Bronchial epithelial cell (primary cell): ENCODE measurements at regions not wholly inside any gene's neighbourhood (a gene's known extent, or its start where the extent isn't known, plus 50 kb on each side); places are given as distances from the start of the nearest gene placed in this dataset.

ENCODE experiments used
- DNase-seq: peaks from one replicate; pipeline ENCODE4 v3.0.0-alpha.2; 2010; ENCODE audit warnings: low read depth
- FAIRE-seq: peaks from 2 replicates; lab custom pipeline; 2011; peaks lifted over from hg19 to GRCh38; lab: Jason Lieb, UNC
- H3K27me3 ChIP-seq: 2 replicates; pipeline ENCODE4 v1.5.1; 2011; ENCODE audit warnings: low read length; ENCODE audit not compliant: control insufficient read depth, insufficient read depth
- H3K36me3 ChIP-seq: 2 replicates; pipeline ENCODE4 v1.5.1; 2011; ENCODE audit warnings: low read length; ENCODE audit not compliant: control insufficient read depth, insufficient read depth
- H3K4me3 ChIP-seq: 2 replicates; pipeline ENCODE4 v1.5.1; 2011; ENCODE audit warnings: mild to moderate bottlenecking, low read depth, low read length, control low read depth
- TF ChIP-seq, protein P1 (sequence below): IDR thresholded peaks from 2 replicates; pipeline ENCODE4 v1.5.1; 2011; ENCODE audit warnings: mild to moderate bottlenecking, moderate library complexity, low read length, control low read depth, inconsistent platforms; ENCODE audit not compliant: insufficient read depth, severe bottlenecking

DNA sequence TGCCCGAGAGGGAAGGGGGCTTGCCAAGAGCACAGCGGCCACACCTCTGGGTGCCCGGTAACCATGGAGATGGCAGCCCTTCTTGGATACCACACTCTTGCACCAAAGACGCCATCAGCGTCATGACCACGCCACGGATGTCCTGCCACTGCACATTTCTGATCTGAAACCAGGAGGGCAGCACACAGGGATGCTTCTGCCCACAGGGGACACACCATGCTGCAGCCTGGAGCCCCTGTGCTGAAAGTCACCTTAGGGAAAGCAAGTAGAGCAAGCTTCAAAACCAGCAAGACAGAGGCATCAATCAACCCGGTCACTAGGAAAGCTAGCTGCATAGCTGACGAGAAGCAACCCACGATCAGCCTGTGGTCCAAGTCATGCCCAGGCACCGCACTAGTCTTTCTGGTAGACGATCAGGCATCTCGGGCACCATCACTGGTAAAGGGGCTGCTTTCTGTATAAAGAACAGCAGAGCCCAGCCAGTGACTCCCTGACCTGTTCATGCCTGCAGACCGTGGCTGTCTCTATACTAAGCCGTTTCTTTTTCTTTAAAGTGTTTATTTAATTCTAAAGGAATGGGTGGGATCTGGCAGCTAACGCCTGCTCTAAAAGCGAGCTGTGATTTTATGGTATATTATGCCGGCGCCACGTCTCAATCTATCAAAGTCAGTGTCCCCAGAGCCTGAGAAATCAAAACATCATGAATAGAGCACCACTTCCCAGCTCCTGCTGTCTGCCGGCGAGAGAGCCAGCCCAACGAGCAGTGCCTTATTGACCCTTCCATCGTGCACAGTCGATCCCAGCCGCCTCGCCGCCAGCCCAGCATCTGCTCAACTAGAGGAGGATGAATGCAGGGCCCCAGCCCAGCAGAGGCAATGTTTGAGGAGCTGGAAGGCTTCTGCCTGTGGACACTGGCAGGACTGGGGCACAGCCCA, 244.7 kb downstream of the RBFOX3 start:
- FAIRE-seq, result no peak
- H3K36me3 ChIP-seq, result no peaks in the 10 kb centered on the region
- no peak overlapping the region for H3K4me3 ChIP-seq
- DNase-seq, result no peak
- peaks cover 2% of the 10 kb centered on the region for H3K27me3 ChIP-seq
- TF ChIP-seq, protein P1, sequence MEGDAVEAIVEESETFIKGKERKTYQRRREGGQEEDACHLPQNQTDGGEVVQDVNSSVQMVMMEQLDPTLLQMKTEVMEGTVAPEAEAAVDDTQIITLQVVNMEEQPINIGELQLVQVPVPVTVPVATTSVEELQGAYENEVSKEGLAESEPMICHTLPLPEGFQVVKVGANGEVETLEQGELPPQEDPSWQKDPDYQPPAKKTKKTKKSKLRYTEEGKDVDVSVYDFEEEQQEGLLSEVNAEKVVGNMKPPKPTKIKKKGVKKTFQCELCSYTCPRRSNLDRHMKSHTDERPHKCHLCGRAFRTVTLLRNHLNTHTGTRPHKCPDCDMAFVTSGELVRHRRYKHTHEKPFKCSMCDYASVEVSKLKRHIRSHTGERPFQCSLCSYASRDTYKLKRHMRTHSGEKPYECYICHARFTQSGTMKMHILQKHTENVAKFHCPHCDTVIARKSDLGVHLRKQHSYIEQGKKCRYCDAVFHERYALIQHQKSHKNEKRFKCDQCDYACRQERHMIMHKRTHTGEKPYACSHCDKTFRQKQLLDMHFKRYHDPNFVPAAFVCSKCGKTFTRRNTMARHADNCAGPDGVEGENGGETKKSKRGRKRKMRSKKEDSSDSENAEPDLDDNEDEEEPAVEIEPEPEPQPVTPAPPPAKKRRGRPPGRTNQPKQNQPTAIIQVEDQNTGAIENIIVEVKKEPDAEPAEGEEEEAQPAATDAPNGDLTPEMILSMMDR, result no peak

DNA sequence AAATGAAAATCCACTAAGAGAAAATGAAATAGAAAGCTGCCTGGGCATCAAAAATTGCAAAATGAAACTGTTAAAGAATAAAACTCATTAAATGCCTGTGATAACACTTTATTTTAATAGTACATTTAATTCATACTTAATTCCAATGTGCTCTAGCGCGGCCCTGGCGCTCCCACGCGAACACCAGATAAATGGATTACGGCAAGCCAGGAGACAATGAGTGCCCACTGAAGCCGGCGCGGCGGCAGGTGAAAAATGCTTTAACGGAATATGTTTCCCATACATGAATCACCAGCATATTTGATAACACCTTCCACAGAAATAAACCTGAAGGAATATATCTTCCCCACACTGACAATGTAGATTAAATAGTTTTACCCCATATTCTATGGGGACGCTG, 245.5 kb downstream of the RBFOX3 start:
- DNase-seq (no peak), FAIRE-seq (no peak)
- H3K27me3 ChIP-seq, result peaks cover 2% of the 10 kb centered on the region
- TF ChIP-seq, protein P1, result no peak
- H3K36me3 ChIP-seq, result no peaks in the 10 kb centered on the region
- H3K4me3 ChIP-seq, result no peak overlapping the region

DNA sequence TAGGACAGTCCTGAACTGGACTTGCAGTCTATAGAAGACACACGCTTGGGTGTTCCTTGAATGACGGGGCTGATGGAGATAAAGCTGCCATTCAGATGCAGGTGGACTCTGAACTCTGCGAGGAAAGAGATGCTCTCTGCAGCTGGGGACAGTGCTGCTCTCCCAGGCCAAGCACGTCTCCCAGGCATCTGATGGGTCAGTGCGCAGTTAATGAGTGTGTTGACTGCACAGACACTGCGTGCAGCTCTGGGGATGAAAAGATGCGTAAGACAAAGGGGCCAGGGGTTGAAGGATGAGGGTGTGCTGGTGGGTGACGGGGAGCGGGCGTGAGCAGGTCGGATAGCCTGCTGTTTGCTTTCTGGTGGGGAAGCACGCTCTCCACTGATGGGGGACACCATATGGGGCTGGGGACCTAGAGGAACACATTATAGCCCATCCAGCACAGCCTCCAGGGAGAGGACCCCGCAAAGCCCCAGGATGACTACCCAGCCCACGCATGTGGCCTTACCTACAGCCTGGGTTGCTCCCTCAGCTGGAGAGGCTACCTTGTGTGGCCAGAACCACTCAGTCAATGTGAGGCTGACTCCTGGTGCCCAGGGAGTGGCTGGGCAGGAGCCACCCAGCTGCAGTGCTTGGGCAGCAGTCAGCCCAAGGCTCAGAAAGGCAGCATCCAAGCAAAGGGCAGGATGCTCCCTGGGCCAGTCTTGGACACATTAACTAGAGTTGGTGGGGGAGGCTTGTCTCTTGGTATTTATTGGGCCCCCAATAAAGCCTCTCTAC, 246.3 kb downstream of the RBFOX3 start:
- peaks cover 2% of the 10 kb centered on the region for H3K27me3 ChIP-seq
- TF ChIP-seq, protein P1, result no peak
- H3K4me3 ChIP-seq, result no peak overlapping the region
- FAIRE-seq, result no peak
- no peaks in the 10 kb centered on the region for H3K36me3 ChIP-seq
- DNase-seq, result no peak

DNA sequence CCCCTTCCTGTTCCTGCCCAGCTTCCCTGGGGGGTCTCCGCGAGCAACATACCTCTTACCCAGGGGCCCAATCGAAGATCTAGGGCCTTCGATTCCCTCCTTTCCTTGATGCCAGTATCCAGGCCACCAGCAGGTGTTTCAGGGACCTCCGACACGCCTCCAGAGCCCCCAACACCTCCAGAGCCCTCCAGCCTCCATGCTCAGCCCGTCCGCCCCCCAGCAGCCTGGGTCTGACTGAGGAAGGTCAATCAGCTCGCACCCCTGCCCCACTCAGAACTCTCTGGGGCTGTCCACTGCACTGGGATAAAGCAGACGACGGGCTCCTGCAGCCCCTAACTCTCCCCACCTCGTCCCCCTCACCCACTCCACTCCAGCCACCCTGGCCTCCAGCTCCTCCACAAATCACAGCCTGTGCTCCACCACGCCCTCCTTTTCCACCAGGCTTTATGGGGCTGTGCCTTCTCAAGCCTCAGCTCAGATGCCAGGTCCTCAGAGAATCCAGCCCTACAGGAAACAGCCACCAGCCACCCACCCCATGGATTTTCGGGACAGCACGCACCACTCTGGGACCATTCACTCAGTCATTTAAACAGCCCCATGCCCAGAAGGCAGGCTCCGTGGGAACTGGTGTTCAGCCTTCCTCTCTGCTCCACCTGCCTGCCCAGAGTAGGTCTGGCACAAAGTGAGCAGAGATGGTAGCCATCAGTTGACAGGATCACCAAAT, 247.1 kb downstream of the RBFOX3 start:
- Histone ChIP-seq H3K4me3 (no peak overlapping the region), H3K27me3 (peaks cover 2% of the 10 kb centered on the region), H3K36me3 (no peaks in the 10 kb centered on the region)
- DNase-seq (no peak), FAIRE-seq (no peak)
- TF ChIP-seq, protein P1, result no peak

DNA sequence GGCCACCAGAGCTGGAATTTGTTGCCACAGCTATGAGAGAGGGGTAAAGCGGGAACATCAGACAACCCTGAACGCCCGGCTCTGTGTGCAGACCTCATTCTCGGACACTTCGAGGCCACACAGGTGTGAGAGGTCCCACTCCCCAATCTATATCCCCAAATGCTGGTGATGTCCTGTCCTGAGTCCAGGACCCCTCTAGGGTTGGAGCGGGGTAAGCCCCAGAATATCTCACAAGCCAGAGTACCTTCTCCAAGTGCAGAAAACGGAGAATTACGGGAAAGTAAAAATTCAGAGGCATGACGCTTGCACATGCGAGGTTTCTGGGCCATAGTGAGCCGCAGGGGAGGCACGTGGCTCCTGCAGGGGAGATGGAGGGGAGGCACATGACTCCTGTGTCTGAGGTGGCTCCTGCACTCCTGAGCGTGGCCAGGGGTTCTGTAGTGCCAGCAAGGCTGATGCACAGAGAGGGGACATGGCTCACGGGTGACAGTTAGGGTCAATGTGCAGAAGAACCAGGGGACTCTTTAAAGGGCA, 248.0 kb downstream of the RBFOX3 start:
- no peak for FAIRE-seq
- H3K36me3 ChIP-seq, result no peaks in the 10 kb centered on the region
- DNase-seq, result no peak
- no peak overlapping the region for H3K4me3 ChIP-seq
- TF ChIP-seq, protein P1, result no peak
- H3K27me3 ChIP-seq, result peaks cover 2% of the 10 kb centered on the region
